ENCODE measurements at regions not wholly inside any gene's neighbourhood (a gene's known extent, or its start where the extent isn't known, plus 50 kb on each side); places are given as distances from the start of the nearest gene placed in this dataset.
A peak's percentile ranks its signal among the peaks of the same experiment; 100 is the strongest.

- Histone ChIP-seq H3K36me3 (ENCODE audit: insufficient read depth) (no peaks in the 10 kb centered on the region), H3K27ac (ENCODE audit: low read depth) (no peak overlapping the region), H4K20me1 (replicated peaks; ENCODE audit: insufficient read depth) (no peaks in the 10 kb centered on the region), H3K79me2 (replicated peaks; ENCODE audit: insufficient read depth) (no peaks in the 10 kb centered on the region), H3K27me3 (ENCODE audit: insufficient read depth) (no peaks in the 10 kb centered on the region), H3K4me3 (no peak overlapping the region), H3F3A (replicated peaks; ENCODE audit: low read depth) (no peaks in the 10 kb centered on the region), H2AFZ (0 out of 2 replicates have a peak overlapping the region, but pooled peaks have one; percentile 28), H3K4me1 (ENCODE audit: insufficient read depth) (peaks cover 11% of the 10 kb centered on the region), H3K4me2 (no peak overlapping the region), H3K9me2 (ENCODE audit: insufficient read depth) (no peaks in the 10 kb centered on the region)
- H3K4me3 Mint-ChIP-seq, result no peak overlapping the region
- H3K27me3 Mint-ChIP-seq (ENCODE audit: insufficient read depth, low read depth, poor library complexity), result peaks cover 1% of the 10 kb centered on the region
- ATAC-seq, result no peak
- H3K9me3 Mint-ChIP-seq, result no peaks in the 10 kb centered on the region
- TF ChIP-seq ZNF331 (CRISPR knock-in tag; IDR thresholded peaks at IDR 0.05; ENCODE audit: low read depth), result no peak
- no peak for TF ChIP-seq STAT1 (IDR thresholded peaks at IDR 0.05; ENCODE audit: unreplicated experiment)
- no peak for TF ChIP-seq CTCF (conservative IDR thresholded peaks at IDR 0.05; ENCODE audit: low read depth in 2 of 2)
- no peak for TF ChIP-seq JUNB (IDR thresholded peaks at IDR 0.05; ENCODE audit: unreplicated experiment)
- no peak for TF ChIP-seq EZH2 (IDR thresholded peaks at IDR 0.05; ENCODE audit: low read depth, unreplicated experiment)
- no peak for TF ChIP-seq ETS1 (IDR thresholded peaks at IDR 0.05)
- TF ChIP-seq REST (IDR thresholded peaks at IDR 0.05; ENCODE audit: unreplicated experiment), result no peak
- no peak for TF ChIP-seq ZNF114 (CRISPR knock-in tag; IDR thresholded peaks at IDR 0.05)
- TF ChIP-seq NANOG (IDR thresholded peaks at IDR 0.05; ENCODE audit: borderline replicate concordance), result no peak
- no peaks in the 10 kb centered on the region for H3K36me3 Mint-ChIP-seq (ENCODE audit: low read depth)
- peaks cover 7% of the 10 kb centered on the region; the same call in 2 of the 3 replicates for H3K4me1 Mint-ChIP-seq
- DNase-seq (ENCODE audit: low spot score), result no peak
- H3K27ac Mint-ChIP-seq, result no peak overlapping the region
These were observed 422.3 kb upstream of the CELF4 start for GRCh38 chr18:37987901-37988300.

- Histone ChIP-seq H3K4me2 (no peak overlapping the region), H3K36me3 (ENCODE audit: insufficient read depth) (no peaks in the 10 kb centered on the region), H4K20me1 (replicated peaks; ENCODE audit: insufficient read depth) (no peaks in the 10 kb centered on the region), H3K27ac (ENCODE audit: low read depth) (no peak overlapping the region), H3K79me2 (replicated peaks; ENCODE audit: insufficient read depth) (no peaks in the 10 kb centered on the region), H3F3A (replicated peaks; ENCODE audit: low read depth) (no peaks in the 10 kb centered on the region), H3K9me2 (ENCODE audit: insufficient read depth) (no peaks in the 10 kb centered on the region), H3K4me1 (ENCODE audit: insufficient read depth) (peaks cover 11% of the 10 kb centered on the region), H3K4me3 (no peak overlapping the region), H3K27me3 (ENCODE audit: insufficient read depth) (no peaks in the 10 kb centered on the region), H2AFZ (no peak overlapping the region)
- DNase-seq (ENCODE audit: low spot score) (no peak), ATAC-seq (no peak)
- H3K4me1 Mint-ChIP-seq, result peaks cover 7% of the 10 kb centered on the region; the same call in 2 of the 3 replicates
- H3K27ac Mint-ChIP-seq, result no peak overlapping the region
- H3K9me3 Mint-ChIP-seq, result no peaks in the 10 kb centered on the region
- no peaks in the 10 kb centered on the region for H3K36me3 Mint-ChIP-seq (ENCODE audit: low read depth)
- peaks cover 1% of the 10 kb centered on the region for H3K27me3 Mint-ChIP-seq (ENCODE audit: insufficient read depth, low read depth, poor library complexity)
- H3K4me3 Mint-ChIP-seq, result no peak overlapping the region
- TF ChIP-seq EZH2phosphoT487 (IDR thresholded peaks at IDR 0.05; ENCODE audit: unreplicated experiment) (no peak), NANOG (IDR thresholded peaks at IDR 0.05; ENCODE audit: borderline replicate concordance) (no peak)
These were observed 421.1 kb upstream of the CELF4 start for GRCh38 chr18:37986665-37987064.

All from GM23338 (cell line).